Heart left ventricle (tissue), 16 donors: ENCODE measurements at regions not wholly inside any gene's neighbourhood (a gene's known extent, or its start where the extent isn't known, plus 50 kb on each side); places are given as distances from the start of the nearest gene placed in this dataset.

Experiments used
- ATAC-seq, 4 donors: fragments of 200-7000 bp; cut with Tn5 transposase; one replicate each; pipeline ENCODE4 v1.9.1; 2020 to 2022; ENCODE audit warnings: moderate library complexity in 4 of 4, mild to moderate bottlenecking in 3 of 4, moderate number of reproducible peaks in 1 of 4
- DNase-seq, 5 donors: peaks; one replicate each; pipeline ENCODE4 v3.0.0-alpha.2; 2020
- H3K27ac ChIP-seq, 12 donors: fragments of 200-600 bp; sonication (generic) in 4 of 12; one replicate each; pipeline versions ENCODE4 v1.5.0 to v1.8.0; 2016 to 2022; ENCODE audit warnings: mild to moderate bottlenecking in 2 of 12
- H3K27me3 ChIP-seq, 9 donors: fragments of 200-600 bp; sonication (generic) in 2 of 9; one replicate each; pipeline versions ENCODE4 v1.5.1 to v1.8.0; 2016 to 2022; ENCODE audit warnings: mild to moderate bottlenecking in 3 of 9
- H3K36me3 ChIP-seq, 9 donors: fragments of 200-600 bp; sonication (generic) in 2 of 9; one replicate each; pipeline versions ENCODE4 v1.5.0 to v1.8.0; 2018 to 2022; ENCODE audit warnings: mild to moderate bottlenecking in 2 of 9
- H3K4me1 ChIP-seq, 12 donors: fragments of 200-600 bp; sonication (generic) in 4 of 12; one replicate each; pipeline versions ENCODE4 v1.5.0 to v1.8.0; 2016 to 2022; ENCODE audit warnings: mild to moderate bottlenecking in 3 of 12
- H3K4me3 ChIP-seq, 12 donors: fragments of 200-600 bp; sonication (generic) in 4 of 12; one replicate each; pipeline versions ENCODE4 v1.5.0 to v1.8.0; 2017 to 2022; ENCODE audit warnings: mild to moderate bottlenecking in 9 of 12, moderate library complexity in 4 of 12
- H3K9me3 ChIP-seq, 12 donors: fragments of 200-600 bp; sonication (generic) in 4 of 12; one replicate each; pipeline versions ENCODE4 v1.5.0 to v1.8.0; 2016 to 2022; ENCODE audit warnings: mild to moderate bottlenecking in 1 of 12
- POLR2A ChIP-seq, 2 donors: fragments of 450-650 bp; IDR thresholded peaks; one replicate each; pipeline ENCODE4 v1.6.1; 2017; ENCODE audit warnings: antibody characterized with exemption in 2 of 2, mild to moderate bottlenecking in 2 of 2, moderate library complexity in 2 of 2
- WGBS, 4 donors: extraction: QIAGEN DNeasy Blood & Tissue Kit in 2 of 4; methylation state at CpG; one replicate each; pipeline versions ENCODE4 v1.1.5 to v1.1.7; 2013 to 2018; 5-methylcytosine and 5-hydroxymethylcytosine counted together
- intact Hi-C, 10 donors: fragments of 100-400 bp; cut with DNase I; formaldehyde crosslinking; loops; one replicate each; pipeline versions ENCODE4 v1.11.1 to v1.14.2; 2022
- TF ChIP-seq, protein P1 (sequence below), 12 donors: fragments of 200-600 bp; sonication (generic) in 4 of 12; IDR thresholded peaks; one replicate each; pipeline versions ENCODE4 v1.5.0 to v1.8.0; 2018 to 2022; ENCODE audit warnings: antibody characterized with exemption in 12 of 12, mild to moderate bottlenecking in 5 of 12
- donor health status: ischemic (EF 13 %, LVEDD 7.1; RV severe dilation, severe dysfunction).
- donor health status: healthy with polysubstance abuse.
- donor health status: DM: no; HTN: yes; CAD: no.
- donor health status: DM: no; HTN: no; CAD: no.
- donor health status: ischemic (EF 25% LVEDD 6.9; RV normal size, moderate dysfunction).
- donor health status: ischemic (EF 25% LVEDD 5.7; RV mildly dilated, moderate dysfunction).
- donor health status: healthy.
- donor health status: DM: yes; HTN: yes; CAD: no.
- donor health status: ischemic (EF 35%, LVEDD 5.7; RV mildly dilated, moderate dysfunction).
- donor health status: nonischemic (EF 11% LVEDD 7.7; RV severe dilation, severe dysfunction).
- donor health status: DM: yes; HTN: yes; CAD: no.
- donor health status: PGD.
- donor health status: ischemic (EF 29% LVEDD 5.4; RV normal size, mild dysfunction).
- donor health status: nonischemic (EF 23%, LVEDD 6.1; RV moderate dilation, normal function).

DNA sequence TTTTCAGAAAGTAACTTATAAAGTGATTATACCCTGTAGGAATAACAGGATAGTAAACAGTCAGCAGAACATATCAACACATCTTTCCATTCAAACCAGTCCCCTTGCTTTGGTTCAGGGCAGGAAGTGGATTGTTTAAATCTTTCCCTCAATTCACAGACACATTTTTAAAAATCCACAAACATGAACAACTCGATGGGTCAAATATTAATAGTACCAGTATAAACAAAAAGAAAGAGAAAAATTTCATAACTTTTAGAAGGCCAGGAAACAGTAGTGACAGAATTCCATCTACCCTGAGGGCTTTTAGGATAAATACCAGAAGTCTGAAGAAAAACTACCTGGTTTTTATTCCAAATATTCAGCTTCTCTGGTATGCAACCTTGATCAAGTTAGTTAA lies 1072.8 kb upstream of the PABPC4L start:
- Histone ChIP-seq H3K4me3 (no peak overlapping the region), H3K9me3 (no peaks in the 10 kb centered on the region), H3K4me1 (no peaks in the 10 kb centered on the region), H3K36me3 (no peaks in the 10 kb centered on the region), H3K27ac (no peak overlapping the region), H3K27me3 (no peaks in the 10 kb centered on the region)
- ATAC-seq, result no peak
- intact Hi-C loops, result no loop called here
- DNase-seq, result no peak
- no peak for TF ChIP-seq POLR2A (IDR thresholded peaks at IDR 0.05)
- TF ChIP-seq, protein P1, sequence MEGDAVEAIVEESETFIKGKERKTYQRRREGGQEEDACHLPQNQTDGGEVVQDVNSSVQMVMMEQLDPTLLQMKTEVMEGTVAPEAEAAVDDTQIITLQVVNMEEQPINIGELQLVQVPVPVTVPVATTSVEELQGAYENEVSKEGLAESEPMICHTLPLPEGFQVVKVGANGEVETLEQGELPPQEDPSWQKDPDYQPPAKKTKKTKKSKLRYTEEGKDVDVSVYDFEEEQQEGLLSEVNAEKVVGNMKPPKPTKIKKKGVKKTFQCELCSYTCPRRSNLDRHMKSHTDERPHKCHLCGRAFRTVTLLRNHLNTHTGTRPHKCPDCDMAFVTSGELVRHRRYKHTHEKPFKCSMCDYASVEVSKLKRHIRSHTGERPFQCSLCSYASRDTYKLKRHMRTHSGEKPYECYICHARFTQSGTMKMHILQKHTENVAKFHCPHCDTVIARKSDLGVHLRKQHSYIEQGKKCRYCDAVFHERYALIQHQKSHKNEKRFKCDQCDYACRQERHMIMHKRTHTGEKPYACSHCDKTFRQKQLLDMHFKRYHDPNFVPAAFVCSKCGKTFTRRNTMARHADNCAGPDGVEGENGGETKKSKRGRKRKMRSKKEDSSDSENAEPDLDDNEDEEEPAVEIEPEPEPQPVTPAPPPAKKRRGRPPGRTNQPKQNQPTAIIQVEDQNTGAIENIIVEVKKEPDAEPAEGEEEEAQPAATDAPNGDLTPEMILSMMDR (IDR thresholded peaks at IDR 0.05), result no peak
- WGBS, 4 donors, result 41 to 50% (median 45%) methylated on average over 1 of the region's 1 CpG

DNA sequence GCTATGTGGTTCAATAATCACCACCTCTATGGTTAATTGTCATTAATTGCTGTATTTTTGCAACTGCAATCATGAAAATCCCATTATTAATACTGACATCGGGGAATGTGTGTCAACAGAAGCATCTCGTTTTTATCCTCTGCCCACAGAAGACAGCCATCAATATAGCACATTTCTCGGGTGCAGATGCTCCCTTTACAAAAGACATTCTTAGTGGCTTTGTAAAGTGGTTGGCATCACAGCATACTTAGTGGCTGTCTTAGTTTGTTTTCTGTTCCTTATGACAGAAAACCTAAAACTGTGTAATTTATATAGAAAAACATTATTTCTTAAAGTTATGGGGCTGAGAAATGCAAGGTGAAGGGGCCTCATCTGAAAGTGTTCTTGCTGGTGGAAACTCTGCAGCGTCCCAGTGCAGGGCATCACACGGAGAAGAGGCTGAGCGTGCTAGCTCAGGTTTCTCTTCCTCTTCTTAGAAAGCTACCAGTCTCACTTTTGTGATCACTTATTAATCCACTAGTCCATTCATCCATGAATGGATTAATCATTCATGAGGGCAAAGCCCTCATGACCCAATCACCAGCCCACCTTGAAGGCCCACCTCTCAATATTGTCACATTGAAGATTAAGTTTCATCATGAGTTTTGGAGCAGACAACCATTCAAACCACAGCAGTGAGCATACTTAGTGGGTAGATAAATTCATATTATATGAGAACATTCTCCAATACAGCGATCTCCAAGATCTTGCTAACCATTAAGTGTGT lies 1067.7 kb upstream of the PABPC4L start:
- Histone ChIP-seq H3K4me3 (no peak overlapping the region), H3K9me3 (no peaks in the 10 kb centered on the region), H3K27me3 (no peaks in the 10 kb centered on the region), H3K4me1 (no peaks in the 10 kb centered on the region), H3K27ac (no peak overlapping the region), H3K36me3 (no peaks in the 10 kb centered on the region)
- ATAC-seq, result no peak
- WGBS, 4 donors, result 84 to 88% (median 85%) methylated on average over 7 of the region's 7 CpGs
- intact Hi-C loops, result no loop called here
- TF ChIP-seq, protein P1 (IDR thresholded peaks at IDR 0.05), result no peak
- no peak for TF ChIP-seq POLR2A (IDR thresholded peaks at IDR 0.05)
- DNase-seq, result no peak

DNA sequence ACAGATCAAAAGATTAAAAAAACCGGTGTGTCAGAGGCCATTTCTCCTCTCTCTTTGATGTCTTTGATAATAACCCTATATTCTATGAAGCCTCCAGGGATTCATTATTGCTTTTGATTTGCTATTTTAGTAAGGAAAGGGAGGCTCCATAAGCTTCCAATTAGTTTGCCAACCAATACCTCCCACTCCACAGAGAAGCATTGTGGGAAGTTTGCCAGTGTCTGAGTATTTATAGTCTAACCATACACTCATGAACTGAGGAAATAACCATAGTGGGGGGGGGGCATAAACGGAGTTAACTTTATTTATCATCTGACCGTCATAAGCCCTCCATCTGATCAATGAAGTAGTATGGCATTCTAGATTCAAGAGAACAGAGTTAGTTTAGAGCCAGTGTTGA lies 1066.8 kb upstream of the PABPC4L start:
- no peak for TF ChIP-seq POLR2A (IDR thresholded peaks at IDR 0.05)
- TF ChIP-seq, protein P1 (IDR thresholded peaks at IDR 0.05), result no peak
- Histone ChIP-seq H3K36me3 (no peaks in the 10 kb centered on the region), H3K27me3 (no peaks in the 10 kb centered on the region), H3K27ac (no peak overlapping the region), H3K9me3 (no peaks in the 10 kb centered on the region), H3K4me3 (no peak overlapping the region), H3K4me1 (no peaks in the 10 kb centered on the region)
- WGBS, 4 donors, result 66 to 82% (median 71%) methylated on average over 3 of the region's 3 CpGs
- intact Hi-C loops, result no loop called here
- ATAC-seq (no peak), DNase-seq (no peak)

DNA sequence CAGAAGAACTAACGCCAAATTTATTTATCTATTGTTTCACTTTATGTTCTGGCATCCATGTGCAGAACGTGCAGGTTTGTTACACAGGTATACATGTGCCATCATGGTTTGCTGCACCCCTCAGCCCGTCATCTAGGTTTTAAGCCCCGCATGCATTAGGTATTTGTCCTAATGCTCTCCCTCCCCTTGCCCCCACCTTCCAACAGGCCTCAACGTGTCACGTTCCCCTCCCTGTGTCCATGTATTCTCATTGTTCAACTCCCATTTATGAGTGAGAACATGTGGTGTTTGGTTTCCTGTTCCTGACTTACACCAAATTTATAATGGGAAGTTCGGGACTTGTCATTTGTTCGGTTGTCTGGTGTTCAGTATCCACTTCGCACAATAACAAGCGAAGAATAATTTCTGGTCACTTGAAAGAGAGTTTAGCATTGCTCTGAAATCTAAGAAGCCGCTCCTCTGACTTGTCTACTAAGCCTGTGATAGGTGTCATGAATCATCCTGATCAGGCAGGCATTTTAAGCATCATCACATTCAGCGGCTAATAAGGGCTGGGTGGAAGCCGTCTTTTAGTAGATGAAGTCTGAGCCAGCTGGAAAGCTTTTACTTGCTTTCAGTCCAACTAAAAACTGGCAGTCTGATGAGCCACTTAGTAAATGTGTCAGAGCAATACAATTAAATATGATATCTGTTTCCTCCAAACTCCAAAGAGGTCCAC lies 1065.7 kb upstream of the PABPC4L start:
- Histone ChIP-seq H3K4me3 (no peak overlapping the region), H3K36me3 (no peaks in the 10 kb centered on the region), H3K4me1 (no peaks in the 10 kb centered on the region), H3K9me3 (no peaks in the 10 kb centered on the region), H3K27ac (no peak overlapping the region), H3K27me3 (no peaks in the 10 kb centered on the region)
- 67 to 78% (median 71%) methylated on average over 13 of the region's 13 CpGs for WGBS, 4 donors
- intact Hi-C loops, result no loop called here
- no peak for TF ChIP-seq POLR2A (IDR thresholded peaks at IDR 0.05)
- TF ChIP-seq, protein P1 (IDR thresholded peaks at IDR 0.05), result no peak
- ATAC-seq (no peak), DNase-seq (no peak)
